HPDE6-E6E7 (cell line): ENCODE measurements at regions not wholly inside any gene's neighbourhood (a gene's known extent, or its start where the extent isn't known, plus 50 kb on each side); places are given as distances from the start of the nearest gene placed in this dataset.
A peak's percentile ranks its signal among the peaks of the same experiment; 100 is the strongest.

ENCODE experiments used
- DNase-seq: peaks from one replicate; pipeline ENCODE4 v3.0.0; 2011; ENCODE audit warnings: missing footprints; ENCODE audit errors: extremely low spot score

DNA sequence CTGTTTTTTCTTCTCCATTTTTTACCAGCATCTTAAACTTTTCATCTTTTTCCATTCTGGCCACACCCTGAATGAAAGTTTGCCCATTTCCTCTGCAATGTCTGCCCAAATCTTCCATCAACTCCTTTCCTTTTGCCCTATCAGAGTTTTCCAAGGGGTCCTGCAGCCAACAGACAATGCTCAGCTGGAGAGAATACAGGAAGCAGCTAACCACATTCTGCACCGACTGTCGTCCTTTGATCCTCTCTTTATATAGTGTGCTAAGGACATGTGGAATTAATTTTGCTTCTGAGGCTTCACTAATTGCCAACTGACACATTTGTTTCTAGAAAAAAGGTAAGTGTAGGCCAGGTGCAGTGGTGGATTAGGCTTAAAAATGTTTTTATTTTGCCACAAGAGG is 50.5 kb upstream of the DLX2 start:
- no peak for DNase-seq

DNA sequence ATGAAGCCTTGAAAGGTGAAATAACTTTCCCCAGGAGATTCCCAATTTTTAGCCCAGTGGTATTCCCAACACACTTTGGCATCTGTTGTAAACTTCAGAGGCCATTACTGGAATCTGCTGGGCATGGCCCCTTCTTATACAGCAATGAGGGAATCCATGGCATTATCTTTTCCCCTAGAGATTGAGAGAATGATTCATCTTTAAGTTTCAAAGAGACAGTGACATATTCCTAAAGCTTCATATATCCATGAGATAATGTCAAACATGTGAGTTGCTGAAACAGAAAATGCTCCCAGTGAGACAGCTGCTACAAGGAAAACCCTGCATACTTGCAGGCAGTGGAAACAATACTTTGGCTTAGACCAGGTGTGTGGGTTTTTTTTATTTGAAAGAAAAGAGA is 51.1 kb upstream of the DLX2 start:
- DNase-seq: no peak

DNA sequence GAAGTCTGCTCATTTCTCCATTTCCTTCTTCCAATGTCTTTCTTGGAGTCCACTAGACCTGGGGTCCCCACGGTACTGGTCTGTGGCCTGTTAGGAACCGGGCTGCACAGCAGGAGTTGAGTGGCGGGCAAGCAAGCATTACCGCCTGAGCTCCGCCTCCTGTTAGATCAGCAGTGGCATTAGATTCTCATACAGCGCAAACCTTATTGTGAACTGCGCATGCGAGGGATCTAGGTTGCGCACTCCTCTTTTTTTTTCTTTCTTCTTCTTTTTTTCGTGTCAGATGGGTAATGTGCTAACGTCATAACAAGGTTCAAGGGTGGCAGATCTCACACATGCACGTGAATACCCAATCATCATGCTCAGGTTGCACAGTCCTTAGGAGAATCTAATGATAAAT is 53.1 kb upstream of the DLX2 start:
- DNase-seq: no peak

DNA sequence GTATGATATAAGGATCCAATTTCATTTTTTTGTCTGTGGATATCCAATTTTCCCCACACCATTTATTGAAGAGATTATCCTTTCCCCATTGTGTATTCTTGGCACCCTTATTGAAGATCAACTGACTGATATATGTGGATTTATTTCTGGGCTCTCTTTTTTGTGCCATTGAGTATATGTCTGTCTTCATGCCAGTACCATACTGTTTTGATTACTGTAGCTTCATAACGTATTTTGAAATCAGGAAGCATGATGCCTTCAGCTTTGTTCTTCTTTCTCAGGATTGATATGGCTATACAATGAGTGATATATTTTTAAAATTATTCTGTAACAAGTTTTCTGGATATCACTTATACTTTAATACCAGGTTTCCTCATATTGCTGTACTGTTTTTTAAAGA is 58.1 kb upstream of the DLX2 start:
- DNase-seq: no peak

DNA sequence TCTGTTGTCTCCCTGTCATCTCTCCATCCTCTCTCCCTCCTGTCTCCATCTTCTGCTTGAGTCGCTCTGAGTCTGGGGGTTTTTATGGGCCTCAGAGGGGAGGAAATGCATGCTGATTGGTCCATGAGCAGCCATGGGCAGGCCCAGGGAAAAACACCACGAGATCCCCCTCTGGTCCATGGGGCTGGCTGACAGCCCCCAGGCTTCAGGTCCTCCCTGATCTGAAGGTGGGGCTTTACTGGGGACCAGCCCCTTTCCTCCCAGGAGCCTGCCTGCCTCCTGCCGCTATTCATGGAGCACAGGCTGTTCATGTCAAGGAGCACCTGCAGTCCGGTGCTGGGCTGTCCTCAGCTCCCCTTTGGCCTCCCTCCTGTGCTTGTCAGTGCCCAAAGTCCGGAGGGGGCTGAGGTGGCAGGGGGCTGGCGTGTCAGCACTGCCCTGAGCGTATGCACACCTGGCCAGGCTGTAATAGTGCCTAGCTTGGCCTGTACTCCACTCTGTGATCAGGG is 59.6 kb upstream of the DLX2 start:
- DNase-seq: no peak

DNA sequence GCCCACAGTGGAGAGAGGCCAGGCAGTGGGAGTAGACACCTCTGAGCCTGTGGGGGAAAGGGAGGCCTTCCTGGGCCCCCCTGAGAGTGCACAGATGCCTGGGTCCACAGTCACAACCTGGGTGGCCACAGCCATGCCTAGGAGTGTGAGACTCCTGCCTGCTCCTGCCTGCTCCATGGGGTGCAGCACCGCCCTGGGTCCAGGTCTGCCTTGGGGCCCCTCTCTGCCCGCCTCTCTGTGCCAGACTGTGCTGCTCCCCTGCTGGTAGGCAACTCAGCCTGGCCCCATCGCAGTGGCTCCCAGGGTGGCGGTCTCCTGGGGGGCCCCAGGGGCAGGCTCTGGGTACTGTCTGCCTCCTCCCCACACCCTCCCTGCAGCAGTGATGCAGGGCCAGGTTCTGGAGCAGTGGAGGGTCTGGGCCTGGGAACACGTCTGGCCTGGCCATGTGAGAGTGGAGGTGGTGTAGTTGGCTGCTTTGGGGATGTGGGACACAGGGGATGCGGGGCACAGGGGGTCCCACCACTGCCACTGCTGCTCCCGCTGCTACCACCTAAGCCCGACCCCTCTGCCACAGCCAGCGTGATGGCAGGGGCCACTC is 60.1 kb upstream of the DLX2 start:
- no peak for DNase-seq

DNA sequence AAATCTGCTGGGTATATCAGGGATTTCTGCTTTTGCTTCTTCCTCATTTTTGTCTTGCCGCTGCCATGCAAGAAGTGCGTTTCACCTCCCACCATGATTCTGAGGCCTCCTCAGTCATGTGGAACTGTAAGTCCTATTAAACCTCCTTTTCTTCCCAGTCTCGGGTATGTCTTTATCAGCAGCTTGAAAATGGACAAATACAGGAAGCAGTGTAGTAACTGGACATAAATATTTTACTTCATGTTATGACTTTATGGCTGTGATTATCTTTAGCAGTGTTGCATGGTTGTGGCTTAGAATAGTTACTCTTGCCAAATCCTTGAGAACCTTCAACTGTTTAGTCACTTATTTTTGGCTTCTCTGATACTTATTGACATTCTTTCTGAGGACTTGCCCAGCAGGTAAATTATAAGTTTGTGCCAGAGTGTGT is 66.2 kb upstream of the DLX2 start:
- no peak for DNase-seq

DNA sequence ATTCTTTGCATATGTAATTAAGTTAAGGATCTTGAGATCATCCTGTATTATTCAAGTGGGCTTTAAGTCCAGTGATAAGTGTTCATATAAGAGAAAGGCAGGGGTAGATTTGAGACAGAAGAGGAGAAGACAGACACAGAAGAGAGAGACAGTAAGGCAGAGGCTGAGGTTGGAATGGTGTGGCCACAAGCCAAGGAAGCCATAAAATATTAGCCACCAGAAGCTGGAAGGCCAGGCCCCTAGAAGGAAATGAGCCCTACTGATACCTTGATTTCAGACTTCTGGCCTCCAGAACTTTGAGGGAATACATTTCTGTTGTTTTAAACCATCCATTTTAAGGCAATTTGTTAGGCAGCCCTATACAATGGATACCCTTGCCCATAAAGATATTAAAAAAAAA is 66.9 kb upstream of the DLX2 start:
- no peak for DNase-seq

DNA sequence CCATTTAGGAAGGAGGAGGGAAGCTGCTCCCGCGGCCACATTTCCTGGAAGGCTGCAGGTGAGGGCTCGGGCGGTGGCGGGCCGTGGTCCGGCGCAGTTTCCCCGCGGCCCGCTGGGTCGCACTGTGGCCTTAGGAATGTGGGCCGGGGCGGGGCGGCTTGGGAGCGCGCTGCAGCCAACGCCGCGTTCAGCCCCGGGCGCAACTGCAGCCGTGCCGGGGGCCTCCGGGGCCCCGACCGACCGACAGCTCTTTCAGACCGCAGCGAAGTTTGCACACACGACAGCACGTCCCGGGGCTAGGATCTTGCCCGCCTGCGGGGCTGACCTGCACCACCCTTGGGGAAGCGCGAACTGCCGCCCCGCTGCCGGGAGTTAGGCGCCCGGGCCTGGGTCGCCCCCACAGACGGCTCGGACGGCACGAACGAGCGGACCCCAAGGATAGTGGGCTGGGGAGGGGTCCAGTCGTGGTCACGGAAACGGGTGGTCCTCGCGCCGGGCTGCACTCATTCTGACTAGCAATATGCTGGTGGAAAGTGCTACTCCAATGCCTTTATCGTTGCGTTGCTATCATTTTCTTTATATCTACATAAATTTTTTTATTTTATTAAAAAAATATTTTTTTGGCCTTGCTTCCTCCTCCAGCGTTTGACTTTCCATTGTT is 69.9 kb upstream of the DLX2 start:
- DNase-seq: peak; percentile 75

DNA sequence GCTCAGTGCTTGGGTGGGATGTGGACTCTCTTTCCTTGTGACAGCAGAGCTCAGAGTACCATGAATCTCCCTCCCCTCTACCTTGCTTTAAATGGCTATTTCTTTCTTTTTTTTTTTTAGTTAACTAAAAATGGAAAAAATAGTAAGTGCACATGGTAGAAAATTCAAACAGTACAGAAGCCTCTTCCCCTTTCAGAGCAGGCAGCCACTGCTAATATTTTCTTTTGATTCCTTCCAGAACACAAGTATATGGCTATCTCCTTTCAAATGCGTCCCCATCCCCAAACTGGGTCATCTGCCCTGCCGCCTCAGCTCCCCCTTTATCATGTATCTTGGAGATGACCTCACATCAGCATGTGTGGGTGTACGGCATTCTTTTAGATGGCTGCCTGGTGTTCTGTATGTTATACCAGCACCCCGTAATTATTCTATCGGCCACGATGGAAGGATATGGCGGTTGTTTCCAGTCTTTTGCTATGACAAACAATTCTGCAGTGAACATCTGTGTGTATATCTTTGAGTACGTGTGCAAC is 70.5 kb upstream of the DLX2 start:
- no peak for DNase-seq

DNA sequence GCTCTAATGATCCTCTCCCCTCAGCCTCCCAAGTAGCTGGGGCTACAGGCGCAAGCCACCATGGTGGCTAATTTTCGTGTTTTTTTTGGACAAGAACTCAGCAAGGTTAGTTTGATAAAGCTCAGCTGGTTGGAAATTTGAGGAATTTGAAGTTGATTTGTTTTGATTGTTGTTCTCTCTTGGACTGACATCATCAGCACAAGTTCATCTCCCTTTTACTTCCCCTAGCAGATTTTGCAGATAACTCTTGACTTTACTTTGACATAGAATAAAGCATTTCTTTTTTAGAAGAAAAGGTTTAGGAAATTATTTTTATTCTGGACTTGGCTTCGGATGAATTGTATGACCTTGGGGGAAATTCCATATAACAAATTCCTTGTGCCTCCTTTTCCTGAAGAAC is 74.9 kb upstream of the DLX2 start:
- no peak for DNase-seq

DNA sequence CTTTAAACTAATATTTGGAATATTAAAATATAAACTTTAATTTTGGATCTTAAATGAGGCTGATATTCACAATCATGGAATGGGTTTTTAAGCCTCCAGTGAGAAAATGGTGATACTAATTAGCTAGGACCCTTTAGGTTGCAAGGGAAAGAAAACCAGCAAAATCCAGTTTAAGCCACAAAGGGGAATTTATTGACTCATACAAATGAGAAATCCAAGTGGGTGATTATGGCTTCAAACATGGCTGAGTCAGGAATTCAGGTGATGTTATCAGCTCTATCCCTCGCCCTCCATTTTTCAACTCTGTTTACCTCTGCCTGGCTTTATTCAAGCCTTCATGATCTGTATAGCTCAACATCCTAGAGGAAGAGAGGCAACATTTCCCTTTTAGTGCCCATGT is 75.3 kb upstream of the DLX2 start:
- no peak for DNase-seq

DNA sequence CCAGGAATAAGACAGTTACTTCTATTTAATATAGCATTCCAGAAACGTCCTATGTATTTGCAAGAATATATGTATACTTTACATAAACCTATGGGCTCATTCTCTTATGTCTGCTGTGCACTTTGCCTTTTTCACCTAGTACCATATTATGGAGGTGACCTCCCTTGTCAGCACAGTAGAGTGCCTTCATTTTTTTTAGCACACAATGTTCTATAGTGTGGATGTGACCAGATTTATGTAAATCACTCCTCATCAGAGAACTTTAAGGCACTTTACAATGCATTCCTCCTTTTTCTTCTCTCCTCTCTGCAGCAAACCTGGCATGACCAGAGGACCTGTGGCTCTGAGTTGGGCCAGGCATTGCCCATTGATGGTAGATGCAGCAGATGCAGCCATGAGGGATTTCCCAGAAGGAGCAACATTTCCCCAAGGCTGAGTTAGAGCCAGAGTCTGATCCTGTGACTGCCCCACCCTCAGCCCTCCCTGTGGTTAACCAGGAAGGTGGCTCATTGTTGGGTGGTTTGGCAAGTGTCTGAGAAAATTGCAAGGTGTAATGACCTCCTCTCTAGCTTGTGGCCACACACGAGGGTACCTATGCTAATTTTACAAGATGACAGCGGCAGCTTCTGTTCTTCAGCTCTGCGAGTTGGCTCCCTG is 76.5 kb upstream of the DLX2 start:
- peak; percentile 61 for DNase-seq

DNA sequence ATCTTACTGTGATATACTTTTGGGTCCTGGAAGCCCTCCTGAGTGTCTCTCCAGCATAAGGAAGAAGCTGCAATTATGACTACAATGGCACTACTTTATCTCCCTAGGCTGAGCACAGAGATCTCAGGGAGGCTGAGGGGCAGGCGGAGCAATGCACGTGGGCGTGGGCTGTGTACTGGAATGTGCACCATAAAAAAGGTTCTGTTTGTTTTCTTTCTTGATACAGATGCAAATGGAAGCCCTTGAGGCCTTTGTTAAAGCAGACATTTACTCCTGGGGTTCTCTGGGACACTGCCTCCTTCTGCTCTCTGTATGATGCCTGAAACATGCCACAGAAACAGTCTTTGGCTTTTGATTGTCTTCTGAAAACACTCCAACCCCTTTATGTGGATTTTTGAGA is 79.1 kb upstream of the DLX2 start:
- no peak for DNase-seq

DNA sequence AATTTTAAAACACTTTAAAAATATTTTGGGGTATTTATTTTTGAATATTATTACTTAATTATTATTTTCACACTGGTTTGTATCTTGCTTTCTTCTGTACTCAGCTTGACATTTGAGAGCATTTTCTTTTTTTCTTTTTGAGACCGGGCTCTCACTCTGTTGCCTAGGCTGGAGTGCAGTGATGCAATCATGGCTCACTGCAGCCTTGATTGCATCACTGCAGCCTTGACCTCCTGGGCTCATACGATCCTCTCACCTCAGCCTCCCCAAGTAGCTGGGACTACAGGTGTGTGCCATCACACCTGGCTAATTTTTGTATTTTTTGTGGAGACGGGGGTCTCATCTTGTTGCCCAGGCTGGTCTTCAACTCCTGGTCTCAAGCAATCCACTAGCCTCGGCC is 79.9 kb upstream of the DLX2 start:
- no peak for DNase-seq

DNA sequence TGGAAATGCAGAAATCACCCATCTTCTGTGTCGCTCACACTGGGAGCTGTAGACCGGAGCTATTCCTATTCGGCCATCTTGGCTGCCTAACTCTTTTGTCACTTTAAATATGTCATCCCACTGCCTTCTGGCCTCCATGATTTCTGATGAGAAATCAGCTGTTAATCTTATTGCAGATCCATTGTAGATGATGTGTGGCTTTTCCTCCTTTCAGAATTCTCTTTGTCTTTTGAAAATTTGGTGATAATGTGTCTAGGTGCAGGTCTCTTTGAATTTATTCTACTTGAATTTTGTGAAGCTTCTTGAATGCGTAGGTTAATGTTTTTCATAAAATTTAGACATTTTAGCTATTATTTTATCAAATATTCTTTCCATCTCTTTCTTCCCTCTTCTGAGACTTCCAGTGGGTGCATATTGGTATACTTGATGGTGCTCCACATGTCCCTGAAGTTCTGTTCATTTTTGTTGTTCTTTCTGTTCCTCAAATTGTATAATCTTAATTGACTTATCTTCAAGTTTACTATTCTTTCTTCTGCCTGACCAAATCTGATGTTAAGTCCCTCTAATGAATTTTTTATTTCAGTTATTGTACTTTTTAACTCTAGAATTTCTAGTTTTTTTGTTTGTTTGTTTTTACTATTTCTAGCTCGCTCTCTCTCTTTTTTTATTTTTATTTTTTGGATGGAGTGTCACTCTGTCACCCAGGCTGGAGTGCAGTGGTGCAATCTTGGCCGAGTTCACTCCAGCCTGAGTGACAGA is 90.8 kb upstream of the DLX2 start:
- DNase-seq: no peak

DNA sequence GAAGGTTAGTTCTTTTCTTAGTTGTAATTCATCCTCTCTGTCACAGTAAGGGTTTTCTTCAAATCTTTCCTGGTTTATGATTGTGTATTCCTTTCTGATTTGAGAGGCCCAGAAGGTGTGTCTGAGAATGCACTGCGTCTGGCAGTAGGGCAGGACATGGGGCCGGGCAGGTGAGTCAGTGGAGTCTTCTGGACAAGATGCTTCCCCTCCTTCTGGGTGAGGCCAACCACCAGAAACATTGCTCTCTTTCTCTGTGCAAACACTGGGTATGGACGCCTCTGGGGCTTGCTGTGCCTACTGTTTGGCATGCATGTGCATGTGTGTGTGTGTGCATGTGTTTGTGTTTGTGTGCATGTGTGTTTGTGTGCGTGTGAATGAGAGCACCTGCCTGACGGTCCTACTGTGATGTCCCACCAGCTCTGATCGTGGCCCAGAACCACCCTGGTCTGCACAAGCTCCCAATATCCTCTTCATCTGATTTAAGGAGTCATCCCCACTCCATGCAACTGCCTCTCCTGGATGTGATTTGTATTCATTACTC is 93.2 kb upstream of the DLX2 start:
- peak; percentile 86 for DNase-seq

DNA sequence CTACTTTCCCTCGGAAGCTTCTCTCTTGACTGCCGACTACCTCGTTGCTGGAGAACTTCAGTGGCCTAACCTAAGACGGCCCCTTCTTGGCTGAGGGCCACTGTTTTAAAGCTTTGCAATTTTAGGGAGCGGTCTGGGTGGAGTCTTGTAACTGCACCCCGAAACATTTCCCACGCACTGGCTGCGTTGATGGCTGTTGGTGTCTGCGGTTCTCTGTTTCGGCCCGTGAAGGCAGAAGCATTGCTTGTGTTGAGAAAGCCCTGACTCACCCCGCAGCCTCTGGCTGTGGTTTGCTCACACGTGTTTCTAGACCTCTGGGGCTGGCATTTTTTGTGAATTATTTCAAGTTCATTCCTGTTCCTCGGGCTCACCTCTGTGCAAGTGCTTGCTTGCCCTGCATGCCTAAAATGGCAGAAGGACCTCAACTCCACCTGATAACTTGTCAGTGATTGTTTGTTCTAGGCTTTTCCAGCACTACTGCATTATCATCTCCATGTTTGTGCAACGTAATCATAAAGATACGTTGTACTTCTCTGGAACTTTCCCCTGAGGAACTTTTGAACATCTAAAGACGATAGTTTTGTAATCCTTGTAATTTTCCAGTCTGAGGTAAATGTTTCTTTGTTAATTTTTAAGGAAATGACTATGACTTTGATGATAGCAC is 94.2 kb upstream of the DLX2 start:
- peak; percentile 93 for DNase-seq

DNA sequence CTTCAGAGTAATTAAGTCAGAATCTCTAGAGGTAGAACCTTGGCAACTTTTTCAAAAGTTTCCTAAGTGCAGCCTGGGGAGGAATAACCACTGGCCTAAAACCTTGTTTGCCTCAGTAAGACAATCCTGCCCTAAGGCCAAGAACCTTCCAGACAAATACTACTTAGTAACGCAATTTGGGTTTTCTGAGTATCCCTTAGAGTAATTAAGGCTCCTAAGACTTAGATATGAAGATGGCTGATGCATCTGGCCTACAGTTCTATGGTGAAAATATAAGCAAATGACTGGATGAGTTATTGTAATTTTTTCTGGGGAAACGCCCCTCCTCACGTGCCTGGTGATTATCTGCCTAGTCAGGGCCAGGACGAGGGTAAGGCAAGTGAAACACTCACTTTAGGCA is 95.7 kb upstream of the DLX2 start:
- no peak for DNase-seq

DNA sequence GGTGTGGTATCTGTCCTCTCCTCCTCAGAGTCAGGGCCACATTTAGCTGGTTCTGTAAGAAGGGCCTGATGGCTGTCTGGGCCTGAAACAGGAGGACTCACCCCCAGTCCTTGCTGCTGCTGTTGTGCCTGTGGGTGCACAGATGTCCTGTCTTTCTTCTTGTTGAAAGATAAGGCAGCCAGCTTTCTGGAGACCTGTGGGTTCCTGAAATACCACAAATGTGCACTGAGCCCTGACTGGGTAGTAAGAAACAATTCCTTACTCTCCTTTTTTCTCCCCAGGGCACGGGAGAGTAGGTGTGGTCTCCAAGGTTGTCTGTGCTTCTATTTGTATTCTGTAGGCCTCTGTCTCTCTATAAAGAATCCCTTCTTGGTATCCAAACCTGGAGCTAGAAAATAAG is 96.2 kb upstream of the DLX2 start:
- DNase-seq: no peak

DNA sequence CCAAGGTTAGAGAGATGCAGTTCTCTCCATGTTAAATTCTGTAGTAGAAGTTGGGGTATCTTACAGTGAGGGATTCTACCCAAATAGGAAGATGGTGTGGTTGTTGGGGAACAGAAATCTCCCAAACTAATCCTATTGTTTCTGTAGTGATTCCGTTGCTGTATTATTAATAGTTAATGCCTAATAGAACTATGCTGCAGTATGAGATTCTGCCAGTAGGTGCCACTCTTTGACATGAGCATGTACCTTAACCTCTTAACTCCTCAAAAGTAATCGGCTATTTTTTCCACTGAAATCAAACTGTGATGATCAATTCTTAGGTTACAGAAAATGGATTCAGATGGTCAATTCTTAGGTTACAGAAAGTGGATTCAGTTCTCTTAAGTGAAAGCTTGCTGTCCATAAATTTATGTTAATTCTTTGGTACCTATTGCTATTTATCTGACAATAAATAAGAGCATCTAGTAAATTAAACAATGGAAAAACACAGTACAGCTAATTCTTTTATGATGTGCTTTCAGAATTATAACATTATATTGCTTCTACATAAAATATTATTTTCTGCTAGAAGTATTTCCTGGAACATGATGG is 97.9 kb upstream of the DLX2 start:
- DNase-seq: no peak
